Fibroblast of villous mesenchyme (primary cell): ENCODE measurements at regions not wholly inside any gene's neighbourhood (a gene's known extent, or its start where the extent isn't known, plus 50 kb on each side); places are given as distances from the start of the nearest gene placed in this dataset.

Source experiments
- DNase-seq: peaks from one replicate; pipeline ENCODE4 v3.0.0-alpha.2; 2010; ENCODE audit warnings: low read depth
- H3K4me3 ChIP-seq: 2 replicates; pipeline ENCODE4 v1.5.1; 2011; ENCODE audit warnings: low read depth, mild to moderate bottlenecking, low read length
- TF ChIP-seq, protein P1 (sequence below): IDR thresholded peaks from 2 replicates; pipeline ENCODE4 v1.5.1; 2012; ENCODE audit warnings: low read depth, mild to moderate bottlenecking, low read length; ENCODE audit not compliant: insufficient read depth

DNA sequence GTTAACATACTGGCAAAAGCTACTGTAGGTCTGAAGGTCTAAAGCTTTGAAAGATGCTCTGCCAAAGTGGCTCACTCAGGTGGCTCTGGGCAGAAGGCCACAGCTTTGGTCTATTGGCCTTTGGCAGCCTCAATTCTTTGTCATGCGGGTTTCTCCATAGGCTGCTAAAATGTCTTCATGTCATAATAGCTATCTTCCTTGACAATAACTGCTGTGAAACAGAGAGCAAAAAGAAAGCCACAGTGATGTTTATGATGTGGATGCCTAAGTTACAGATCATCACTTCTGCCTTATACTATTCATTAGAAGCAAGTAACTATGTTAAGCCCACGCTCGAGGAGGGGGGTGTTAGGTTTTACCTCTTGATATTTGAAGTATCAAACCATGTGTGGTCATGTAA lies 906.1 kb upstream of the CDH9 start:
- no peak overlapping the region for H3K4me3 ChIP-seq
- DNase-seq, result no peak
- TF ChIP-seq, protein P1, sequence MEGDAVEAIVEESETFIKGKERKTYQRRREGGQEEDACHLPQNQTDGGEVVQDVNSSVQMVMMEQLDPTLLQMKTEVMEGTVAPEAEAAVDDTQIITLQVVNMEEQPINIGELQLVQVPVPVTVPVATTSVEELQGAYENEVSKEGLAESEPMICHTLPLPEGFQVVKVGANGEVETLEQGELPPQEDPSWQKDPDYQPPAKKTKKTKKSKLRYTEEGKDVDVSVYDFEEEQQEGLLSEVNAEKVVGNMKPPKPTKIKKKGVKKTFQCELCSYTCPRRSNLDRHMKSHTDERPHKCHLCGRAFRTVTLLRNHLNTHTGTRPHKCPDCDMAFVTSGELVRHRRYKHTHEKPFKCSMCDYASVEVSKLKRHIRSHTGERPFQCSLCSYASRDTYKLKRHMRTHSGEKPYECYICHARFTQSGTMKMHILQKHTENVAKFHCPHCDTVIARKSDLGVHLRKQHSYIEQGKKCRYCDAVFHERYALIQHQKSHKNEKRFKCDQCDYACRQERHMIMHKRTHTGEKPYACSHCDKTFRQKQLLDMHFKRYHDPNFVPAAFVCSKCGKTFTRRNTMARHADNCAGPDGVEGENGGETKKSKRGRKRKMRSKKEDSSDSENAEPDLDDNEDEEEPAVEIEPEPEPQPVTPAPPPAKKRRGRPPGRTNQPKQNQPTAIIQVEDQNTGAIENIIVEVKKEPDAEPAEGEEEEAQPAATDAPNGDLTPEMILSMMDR, result no peak

DNA sequence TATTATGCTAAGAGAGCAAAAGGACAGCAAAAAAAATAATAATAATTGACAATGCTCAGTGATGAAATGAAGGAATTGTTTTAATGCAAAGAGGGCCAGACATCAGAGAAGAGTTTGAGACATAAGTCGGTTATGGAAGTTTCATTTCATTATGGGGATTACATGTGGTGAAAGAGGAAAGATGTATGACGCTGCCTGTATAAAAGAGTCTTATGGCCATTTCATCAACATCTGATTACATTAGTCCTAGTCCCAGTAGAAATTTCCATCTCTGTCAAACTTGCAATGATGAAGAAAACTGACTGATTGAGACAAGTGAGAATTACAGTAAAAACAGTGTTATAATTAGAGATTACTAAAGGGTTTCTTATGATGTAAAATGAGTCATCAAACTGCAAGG lies 900.6 kb upstream of the CDH9 start:
- DNase-seq, result no peak
- H3K4me3 ChIP-seq, result no peak overlapping the region
- TF ChIP-seq, protein P1, result no peak

DNA sequence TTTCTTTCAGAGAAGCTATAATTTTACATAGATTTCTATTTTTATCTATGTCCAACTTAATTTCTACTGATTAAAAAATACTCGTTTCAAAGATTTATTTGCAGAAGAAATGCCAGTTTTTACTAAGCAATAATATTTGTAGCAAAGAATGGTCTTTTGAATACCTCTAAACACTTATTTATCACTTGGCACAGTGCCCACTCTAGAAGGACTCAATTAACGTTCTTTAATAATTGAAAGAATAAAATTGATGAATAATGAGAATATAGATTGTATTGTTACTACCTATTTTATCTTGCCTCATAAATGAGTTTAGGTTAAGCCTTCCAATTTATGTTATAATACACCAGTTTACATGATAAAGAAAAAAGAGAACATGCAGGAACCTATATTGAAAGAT lies 889.7 kb upstream of the CDH9 start:
- no peak for DNase-seq
- TF ChIP-seq, protein P1, result no peak
- H3K4me3 ChIP-seq, result no peak overlapping the region

GRCh38 chr5:27911216-27911615 lies 872.8 kb upstream of the CDH9 start:
- DNase-seq, result no peak
- TF ChIP-seq, protein P1, result no peak
- no peak overlapping the region for H3K4me3 ChIP-seq

DNA sequence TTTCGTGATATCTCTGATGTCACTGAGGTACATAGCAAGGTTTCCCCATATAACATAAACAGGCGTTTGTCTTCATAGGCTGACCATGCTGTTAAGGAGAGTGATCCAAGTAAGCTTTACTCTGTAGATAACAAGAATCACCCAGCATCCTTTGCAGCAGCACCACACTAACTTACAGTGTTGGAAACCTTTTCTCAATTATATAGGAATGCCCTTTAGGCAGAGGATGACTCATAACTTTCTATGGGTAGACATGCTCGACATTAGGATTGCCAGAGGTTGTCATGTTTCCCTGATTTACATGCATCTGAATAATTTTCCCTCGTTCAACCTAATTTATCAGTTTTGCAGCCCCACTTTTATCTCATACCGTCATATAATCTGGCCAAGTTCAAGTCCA lies 870.0 kb upstream of the CDH9 start:
- H3K4me3 ChIP-seq, result no peak overlapping the region
- DNase-seq, result no peak
- TF ChIP-seq, protein P1, result no peak

DNA sequence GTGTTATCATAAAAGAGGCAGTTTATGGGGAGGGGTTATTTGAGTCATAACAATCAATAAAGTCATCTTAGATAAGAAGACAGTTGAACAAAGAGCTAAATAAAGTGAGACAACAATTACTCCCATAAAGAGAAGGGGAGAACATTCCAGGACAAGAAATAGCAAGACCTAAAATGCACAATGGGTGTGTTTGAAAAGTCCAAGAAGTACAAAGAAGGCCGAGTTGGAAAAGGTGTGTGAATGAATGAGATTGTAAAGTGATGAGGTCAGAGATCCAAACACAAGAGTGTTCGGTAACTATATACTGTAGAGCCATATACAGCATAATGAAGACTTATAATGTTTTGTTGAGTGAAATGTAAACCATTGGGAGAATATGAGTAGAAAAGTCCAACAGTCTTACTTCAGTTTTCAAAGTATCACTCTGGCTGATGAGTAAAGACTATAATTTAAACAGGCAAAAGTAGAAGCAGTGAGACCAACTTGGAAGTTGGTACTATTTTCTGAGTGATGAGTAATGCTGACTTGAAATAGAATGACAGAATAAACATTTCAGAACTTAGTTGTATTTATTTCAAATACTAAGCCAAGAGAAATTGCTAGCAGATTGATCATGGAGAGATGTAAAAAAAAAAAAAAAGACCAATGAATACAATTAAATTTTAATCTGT lies 868.7 kb upstream of the CDH9 start:
- TF ChIP-seq, protein P1, result no peak
- H3K4me3 ChIP-seq, result no peak overlapping the region
- no peak for DNase-seq

- TF ChIP-seq, protein P1, result no peak
- H3K4me3 ChIP-seq, result no peak overlapping the region
- no peak for DNase-seq
These were observed 868.1 kb upstream of the CDH9 start for GRCh38 chr5:27906481-27906880.
